ENCODE measurements at regions not wholly inside any gene's neighbourhood (a gene's known extent, or its start where the extent isn't known, plus 50 kb on each side); places are given as distances from the start of the nearest gene placed in this dataset.

DNA sequence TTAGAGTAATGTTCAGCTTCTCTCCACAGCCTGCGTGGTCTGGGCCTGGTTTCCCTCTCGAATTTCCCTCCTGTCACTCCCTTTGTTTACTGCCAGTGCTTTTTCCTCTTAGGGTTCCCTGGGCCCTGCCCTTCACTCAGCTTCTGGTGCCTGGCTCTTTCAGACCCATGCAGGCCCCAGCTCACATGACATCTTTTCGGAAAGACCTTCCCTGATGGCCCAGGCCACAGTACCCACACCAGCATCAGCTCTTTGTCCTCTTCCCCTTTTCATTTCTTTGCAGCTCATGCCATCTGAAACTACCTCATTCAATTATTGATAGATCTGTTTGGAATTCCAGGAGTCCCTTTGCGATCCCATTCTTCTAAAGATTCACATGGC lies 68.1 kb upstream of the ABL1 start:
- peak overlapping the region in 8 of 11 experiments; percentile 0 to 69 (median 42); a peak in 9 of 22 replicates for H3K9ac ChIP-seq

DNA sequence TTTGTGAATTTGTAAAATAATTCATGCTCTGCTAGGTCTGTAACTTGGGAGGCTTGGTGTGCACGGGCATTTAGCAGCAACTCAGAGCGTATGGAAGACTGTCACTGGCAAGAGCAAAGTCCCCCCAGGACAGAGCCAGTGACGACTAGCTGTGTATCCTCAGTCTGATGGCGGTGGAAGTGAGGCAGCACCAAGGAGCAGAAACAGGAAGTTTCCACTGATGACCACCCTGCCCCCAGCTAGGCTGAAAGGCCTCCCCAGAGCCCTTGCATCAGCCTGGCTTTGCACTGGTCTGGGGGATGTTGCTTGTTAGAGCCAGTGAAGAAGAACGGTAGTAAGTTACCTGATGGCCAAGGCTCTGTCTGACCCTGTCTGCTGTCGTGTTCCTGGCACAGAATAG lies 66.8 kb upstream of the ABL1 start:
- H4K20me1 ChIP-seq: peaks cover 11 to 98% (median 50%) of the 10 kb centered on the region in 11 experiments; a peak in 20 of 22 replicates
- no peaks in the 10 kb centered on the region for H3K36me3 ChIP-seq
- no peaks in the 10 kb centered on the region for H3K9me3 ChIP-seq (replicated peaks in 1 of 11)
- no peak for TF ChIP-seq Cebpa-rat (IDR thresholded peaks at IDR 0.05)
- H3K4me1 ChIP-seq: peaks cover 41 to 65% (median 52%) of the 10 kb centered on the region in 10 experiments
- H3K27ac ChIP-seq: peak overlapping the region; percentile 25 to 58 (median 42); a peak in 17 of 22 replicates
- peak overlapping the region in 6 of 11 experiments; percentile 3 to 40 (median 32); a peak in 9 of 22 replicates for H3K9ac ChIP-seq
- peak overlapping the region; percentile 65 to 90 (median 81) for H3K4me2 ChIP-seq
- no peaks in the 10 kb centered on the region for H3K27me3 ChIP-seq
- no peak overlapping the region for H3K4me3 ChIP-seq

More for the DNA sequence above, 68.1 kb upstream of the ABL1 start:
- no peaks in the 10 kb centered on the region for H3K36me3 ChIP-seq
- no peaks in the 10 kb centered on the region for H3K9me3 ChIP-seq (replicated peaks in 1 of 11)
- H3K4me3 ChIP-seq: no peak overlapping the region
- H4K20me1 ChIP-seq: peaks cover 11 to 97% (median 48%) of the 10 kb centered on the region in 11 experiments; a peak in 20 of 22 replicates
- H3K4me1 ChIP-seq: peaks cover 41 to 78% (median 56%) of the 10 kb centered on the region in 10 experiments
- H3K27me3 ChIP-seq: no peaks in the 10 kb centered on the region
- peak overlapping the region; percentile 4 to 90 (median 52); a peak in 17 of 22 replicates for H3K4me2 ChIP-seq
- peak overlapping the region in 10 of 11 experiments; percentile 2 to 77 (median 44); a peak in 13 of 22 replicates for H3K27ac ChIP-seq
- TF ChIP-seq Cebpa-rat (IDR thresholded peaks at IDR 0.05): no peak

DNA sequence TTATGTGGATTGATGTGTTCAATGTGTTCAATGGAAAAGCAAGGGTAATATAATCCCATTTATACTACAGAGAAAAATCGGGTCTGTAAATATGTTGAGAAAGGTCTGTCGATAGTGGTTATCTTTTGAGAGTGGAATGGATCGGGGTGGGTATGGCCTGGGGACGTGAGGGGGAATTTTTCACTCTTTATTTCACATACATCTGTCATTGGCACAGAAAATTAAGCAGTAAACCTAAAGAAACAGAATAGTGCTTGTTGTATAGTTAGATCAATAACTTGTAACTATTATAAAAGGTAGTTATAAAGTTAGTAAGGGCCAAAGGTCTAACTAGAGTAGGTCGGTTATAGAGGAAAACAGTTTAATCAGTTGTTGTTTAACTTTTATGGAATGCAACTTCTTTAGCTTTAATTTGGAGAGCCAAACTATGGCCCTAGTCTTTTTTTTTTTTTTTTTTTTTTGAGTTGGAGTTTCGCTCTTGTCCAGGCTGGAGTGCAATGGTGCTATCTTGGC lies 66.1 kb upstream of the ABL1 start:
- Histone ChIP-seq H3K27ac (peak overlapping the region in 8 of 11 experiments; percentile 34 to 58 (median 44); a peak in 13 of 22 replicates), H3K36me3 (no peaks in the 10 kb centered on the region), H3K4me1 (peaks cover 41 to 58% (median 49%) of the 10 kb centered on the region in 10 experiments), H3K4me3 (no peak overlapping the region), H4K20me1 (peaks cover 11 to 98% (median 43%) of the 10 kb centered on the region in 11 experiments; a peak in 19 of 22 replicates), H3K9me3 (replicated peaks in 1 of 11) (no peaks in the 10 kb centered on the region), H3K27me3 (no peaks in the 10 kb centered on the region), H3K9ac (no peak overlapping the region; a peak in 1 of 22 replicates), H3K4me2 (peak overlapping the region; percentile 65 to 90 (median 81); a peak in 20 of 22 replicates)
- no peak for TF ChIP-seq Cebpa-rat (IDR thresholded peaks at IDR 0.05)

DNA sequence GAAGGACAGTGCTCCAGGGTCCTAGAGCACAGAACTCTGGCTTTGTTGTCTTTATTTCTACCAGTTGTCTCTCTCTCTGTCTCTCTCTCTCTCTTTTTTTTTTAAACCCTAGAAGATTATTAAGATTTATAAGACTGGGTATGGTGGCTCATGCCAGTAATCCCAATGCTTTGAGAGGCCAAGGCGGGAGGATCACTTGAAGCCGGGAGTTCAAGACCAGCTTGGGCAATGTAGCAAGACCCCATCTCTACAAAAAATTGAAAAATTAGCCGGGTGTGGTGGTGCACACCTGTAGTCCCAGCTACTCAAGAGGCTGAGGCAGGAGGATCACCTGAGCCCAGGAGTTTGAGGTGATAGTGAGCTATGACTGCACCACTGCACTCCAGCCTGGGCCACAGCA lies 65.0 kb upstream of the ABL1 start:
- Histone ChIP-seq H3K27ac (no peak overlapping the region), H3K4me1 (peaks cover 45 to 58% (median 49%) of the 10 kb centered on the region in 10 experiments), H4K20me1 (peaks cover 11 to 98% (median 37%) of the 10 kb centered on the region in 11 experiments; a peak in 16 of 22 replicates), H3K9me3 (replicated peaks in 1 of 11) (peaks cover 0 to 8% (median 2%) of the 10 kb centered on the region in 11 experiments; a peak in 14 of 22 replicates), H3K36me3 (no peaks in the 10 kb centered on the region), H3K9ac (no peak overlapping the region), H3K27me3 (no peaks in the 10 kb centered on the region), H3K4me3 (no peak overlapping the region), H3K4me2 (no peak overlapping the region)
- no peak for TF ChIP-seq Cebpa-rat (IDR thresholded peaks at IDR 0.05)

DNA sequence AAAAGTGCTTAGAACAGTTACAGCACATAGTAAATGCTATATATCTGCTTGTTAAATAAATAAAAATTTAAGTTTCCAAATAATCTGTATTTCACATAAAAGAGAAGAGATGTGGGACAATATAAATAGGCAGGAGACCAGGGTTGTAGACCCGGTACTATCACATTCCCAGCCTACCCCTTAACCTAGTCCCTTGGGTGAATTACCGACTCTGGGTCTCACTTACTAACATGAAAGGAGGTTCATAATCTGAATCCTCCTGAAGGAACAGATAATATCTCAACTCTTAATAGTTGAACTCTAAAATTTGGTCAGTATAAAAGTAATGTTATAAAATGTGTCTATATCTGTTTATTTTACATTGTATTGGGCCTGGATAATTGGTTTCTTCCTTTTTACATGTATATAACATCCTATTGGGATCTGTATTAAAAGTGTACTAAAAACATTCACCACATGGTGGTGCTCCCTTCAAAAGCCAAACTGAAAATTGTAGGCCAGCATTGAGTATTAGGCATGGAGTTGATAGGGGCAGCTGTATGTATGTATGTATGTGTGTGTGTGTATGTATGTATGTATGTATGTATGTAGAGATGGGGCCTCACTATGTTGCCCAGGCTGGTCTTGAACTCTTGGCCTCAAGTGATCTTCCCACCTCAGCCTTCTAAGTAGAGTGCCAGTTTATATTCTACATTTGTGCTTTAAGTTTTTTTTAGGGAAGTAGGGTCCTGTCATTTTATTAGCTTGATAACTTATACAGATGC lies 64.2 kb upstream of the ABL1 start:
- TF ChIP-seq Cebpa-rat (IDR thresholded peaks at IDR 0.05): no peak
- peaks cover 37 to 51% (median 42%) of the 10 kb centered on the region in 10 experiments for H3K4me1 ChIP-seq
- no peak overlapping the region for H3K27ac ChIP-seq
- H3K9ac ChIP-seq: no peak overlapping the region
- peaks cover 10 to 91% (median 32%) of the 10 kb centered on the region in 11 experiments; a peak in 16 of 22 replicates for H4K20me1 ChIP-seq
- H3K4me2 ChIP-seq: no peak overlapping the region
- H3K9me3 ChIP-seq (replicated peaks in 1 of 11): peaks cover 6 to 16% (median 10%) of the 10 kb centered on the region in 11 experiments; a peak in 21 of 22 replicates
- H3K36me3 ChIP-seq: peaks cover 0 to 4% (median 0%) of the 10 kb centered on the region in 11 experiments; a peak in 1 of 22 replicates
- no peaks in the 10 kb centered on the region for H3K27me3 ChIP-seq
- no peak overlapping the region for H3K4me3 ChIP-seq

DNA sequence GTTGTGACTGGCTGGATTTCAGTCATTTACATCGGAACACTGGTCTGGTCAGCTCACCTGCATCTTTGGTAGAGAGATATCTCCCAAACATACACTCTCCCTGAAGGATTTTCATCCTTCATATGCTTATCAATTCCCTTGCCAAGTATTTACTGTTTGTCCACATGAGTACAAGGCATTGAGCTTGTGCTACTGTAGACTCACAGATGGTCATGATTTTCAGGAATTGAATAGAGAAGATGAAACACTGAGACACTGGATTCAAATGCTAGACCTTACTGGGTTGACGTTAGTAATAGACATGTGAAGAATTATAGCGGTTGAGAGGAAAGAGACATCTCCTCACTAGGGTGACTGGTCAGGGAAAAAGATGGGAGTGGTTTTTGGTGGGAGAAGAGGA lies 62.9 kb upstream of the ABL1 start:
- Histone ChIP-seq H4K20me1 (peaks cover 0 to 81% (median 19%) of the 10 kb centered on the region in 11 experiments; a peak in 9 of 22 replicates), H3K36me3 (peaks cover 0 to 7% (median 0%) of the 10 kb centered on the region in 11 experiments; a peak in 1 of 22 replicates), H3K4me2 (no peak overlapping the region), H3K9me3 (replicated peaks in 1 of 11) (peaks cover 14 to 25% (median 21%) of the 10 kb centered on the region in 11 experiments; a peak in 21 of 22 replicates), H3K27me3 (no peaks in the 10 kb centered on the region), H3K27ac (no peak overlapping the region), H3K4me3 (no peak overlapping the region), H3K4me1 (peaks cover 25 to 38% (median 28%) of the 10 kb centered on the region in 10 experiments), H3K9ac (no peak overlapping the region)
- no peak for TF ChIP-seq Cebpa-rat (IDR thresholded peaks at IDR 0.05)

DNA sequence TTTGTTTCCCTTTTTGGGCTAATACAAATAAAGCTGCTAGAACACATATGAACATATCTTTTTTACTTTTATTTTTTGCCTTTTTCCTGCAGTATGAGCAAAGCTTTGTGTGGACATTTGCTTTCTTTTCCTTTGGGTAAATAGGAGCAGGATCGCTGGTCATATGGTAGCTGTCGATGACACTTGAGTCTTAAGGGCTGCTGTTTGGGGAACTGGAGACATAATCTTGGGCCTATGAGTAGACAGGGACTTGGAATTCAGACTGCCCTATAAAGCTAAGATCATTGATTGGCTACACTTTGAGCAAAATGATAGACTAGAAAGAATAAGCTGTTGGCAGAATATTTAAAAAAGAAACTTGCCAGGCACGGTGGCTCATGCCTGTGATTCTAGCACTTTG lies 60.9 kb upstream of the ABL1 start:
- Histone ChIP-seq H3K4me2 (peak overlapping the region; percentile 40 to 65 (median 58)), H3K9me3 (replicated peaks in 1 of 11) (peaks cover 14 to 31% (median 23%) of the 10 kb centered on the region in 11 experiments; a peak in 21 of 22 replicates), H3K4me3 (no peak overlapping the region), H3K36me3 (peaks cover 0 to 7% (median 0%) of the 10 kb centered on the region in 11 experiments; a peak in 1 of 22 replicates), H4K20me1 (peaks cover 0 to 74% (median 11%) of the 10 kb centered on the region in 11 experiments; a peak in 9 of 22 replicates), H3K9ac (peak overlapping the region in 3 of 11 experiments; percentile 2 to 19 (median 6); a peak in 2 of 22 replicates), H3K27me3 (no peaks in the 10 kb centered on the region), H3K27ac (peak overlapping the region in 6 of 11 experiments; percentile 10 to 35 (median 26); a peak in 8 of 22 replicates), H3K4me1 (peaks cover 8 to 18% (median 11%) of the 10 kb centered on the region in 10 experiments)
- no peak for TF ChIP-seq Cebpa-rat (IDR thresholded peaks at IDR 0.05)

DNA sequence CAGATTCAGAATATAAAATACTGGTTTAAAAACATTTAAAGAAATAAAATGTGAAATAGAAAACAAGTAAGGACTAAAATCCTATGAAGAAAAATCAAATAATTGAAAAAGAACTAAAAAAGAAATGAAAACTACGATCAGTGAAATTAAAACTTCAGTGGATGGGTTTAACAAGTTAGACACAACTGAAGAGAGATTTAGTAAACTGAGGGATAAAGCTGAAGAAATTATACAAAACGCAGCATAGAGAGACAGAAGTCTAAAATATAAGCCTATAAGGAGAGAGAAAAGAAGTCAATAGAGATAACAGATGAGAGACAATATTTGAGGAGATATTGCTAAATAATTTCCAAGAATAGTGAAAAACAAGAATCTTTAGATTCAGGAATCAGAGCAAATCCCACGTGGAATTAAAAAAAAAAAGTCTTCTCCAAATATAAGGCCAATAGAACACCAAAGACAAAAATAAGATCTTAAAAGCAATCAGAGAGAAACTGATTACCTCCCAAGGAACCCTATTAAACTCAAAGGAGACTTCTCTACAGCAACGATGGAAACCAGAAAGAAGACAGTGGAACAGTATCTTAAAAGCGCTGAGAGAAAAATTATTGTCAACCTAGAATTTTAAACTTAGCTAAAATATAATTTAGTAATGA lies 59.6 kb upstream of the ABL1 start:
- H3K9me3 ChIP-seq (replicated peaks in 1 of 11): peaks cover 14 to 31% (median 23%) of the 10 kb centered on the region in 11 experiments; a peak in 21 of 22 replicates
- H3K36me3 ChIP-seq: peaks cover 0 to 7% (median 0%) of the 10 kb centered on the region in 11 experiments; a peak in 2 of 22 replicates
- H4K20me1 ChIP-seq: peaks cover 0 to 74% (median 4%) of the 10 kb centered on the region in 11 experiments; a peak in 8 of 22 replicates
- no peak for TF ChIP-seq Cebpa-rat (IDR thresholded peaks at IDR 0.05)
- peaks cover 8 to 17% (median 13%) of the 10 kb centered on the region in 10 experiments for H3K4me1 ChIP-seq
- peak overlapping the region in 1 of 11 experiments; percentile 13; a peak in 2 of 22 replicates for H3K27ac ChIP-seq
- H3K9ac ChIP-seq: no peak overlapping the region
- H3K4me3 ChIP-seq: no peak overlapping the region
- peak overlapping the region in 1 of 11 experiments; percentile 58; a peak in 1 of 22 replicates for H3K4me2 ChIP-seq
- no peaks in the 10 kb centered on the region for H3K27me3 ChIP-seq
